Left lung (tissue), 4 donors: ENCODE measurements at regions not wholly inside any gene's neighbourhood (a gene's known extent, or its start where the extent isn't known, plus 50 kb on each side); places are given as distances from the start of the nearest gene placed in this dataset.

ENCODE experiments used
- ATAC-seq: fragments of 200-7000 bp; cut with Tn5 transposase; one replicate; pipeline ENCODE4 v1.9.1; 2020; ENCODE audit warnings: moderate library complexity
- DNase-seq, 4 donors: peaks; one replicate each; pipeline ENCODE4 v3.0.0-alpha.2; 2013 to 2020
- H3K27ac ChIP-seq, 2 donors: fragments of 200-600 bp; sonication (generic) in 1 of 2; one replicate each; pipeline versions ENCODE4 v1.5.0 to v1.8.0; 2020 to 2021
- H3K27me3 ChIP-seq, 2 donors: fragments of 200-600 bp; sonication (generic) in 1 of 2; one replicate each; pipeline versions ENCODE4 v1.5.0 to v1.8.0; 2020 to 2021
- H3K36me3 ChIP-seq, 2 donors: fragments of 200-600 bp; sonication (generic) in 1 of 2; one replicate each; pipeline versions ENCODE4 v1.5.0 to v1.8.0; 2020 to 2021
- H3K4me1 ChIP-seq, 2 donors: fragments of 200-600 bp; one replicate each; pipeline ENCODE4 v1.8.0; 2021
- H3K4me3 ChIP-seq, 2 donors: fragments of 200-600 bp; sonication (generic) in 1 of 2; one replicate each; pipeline versions ENCODE4 v1.5.0 to v1.8.0; 2020 to 2021; ENCODE audit warnings: mild to moderate bottlenecking in 1 of 2
- H3K9me3 ChIP-seq, 2 donors: fragments of 200-600 bp; sonication (generic) in 1 of 2; one replicate each; pipeline versions ENCODE4 v1.5.0 to v1.8.0; 2020 to 2021
- CTCF ChIP-seq, 2 donors: fragments of 200-600 bp; sonication (generic) in 1 of 2; IDR thresholded peaks; one replicate each; pipeline versions ENCODE4 v1.5.0 to v1.8.0; 2021; ENCODE audit warnings: antibody characterized with exemption in 2 of 2
- intact Hi-C, 2 donors: fragments of 100-400 bp; cut with DNase I; formaldehyde crosslinking; loops; one replicate each; pipeline versions ENCODE4 v1.11.2 to v1.14.2; 2022
- donor health status: DM: no; HTN: yes; CAD: no.
- donor health status: DM: no; HTN: no; CAD: no.

DNA sequence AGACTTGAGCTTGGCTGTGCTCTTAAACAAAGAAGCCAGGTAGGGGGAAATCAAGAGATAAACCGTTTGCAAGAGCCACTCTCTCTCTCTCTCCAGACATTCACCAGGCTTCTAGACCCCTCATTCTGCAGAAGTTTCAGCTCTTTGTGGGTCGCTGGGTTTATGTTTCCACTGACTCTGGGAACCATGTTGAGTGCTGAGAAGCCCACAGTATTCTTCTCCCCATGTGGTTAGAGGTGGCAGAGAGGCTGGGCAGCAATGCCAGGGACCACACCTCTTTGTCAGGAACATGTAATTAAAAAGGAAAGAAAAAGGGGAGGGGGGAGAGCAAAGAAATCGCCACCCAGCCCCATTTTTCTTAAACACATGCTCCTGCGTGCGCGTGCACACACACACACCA, 154.8 kb upstream of the SOX9 start:
- Histone ChIP-seq H3K27me3 (no peaks in the 10 kb centered on the region), H3K27ac (no peak overlapping the region), H3K4me1 (no peaks in the 10 kb centered on the region), H3K9me3 (no peaks in the 10 kb centered on the region), H3K4me3 (no peak overlapping the region), H3K36me3 (no peaks in the 10 kb centered on the region)
- no peak for TF ChIP-seq CTCF (IDR thresholded peaks at IDR 0.05)
- DNase-seq, result no peak
- intact Hi-C loops, result no loop called here
- ATAC-seq, result no peak

- ATAC-seq (no peak), DNase-seq (no peak)
- intact Hi-C loops, result no loop called here
- Histone ChIP-seq H3K9me3 (no peaks in the 10 kb centered on the region), H3K27ac (no peak overlapping the region), H3K4me3 (no peak overlapping the region), H3K27me3 (no peaks in the 10 kb centered on the region), H3K4me1 (no peaks in the 10 kb centered on the region), H3K36me3 (no peaks in the 10 kb centered on the region)
- no peak for TF ChIP-seq CTCF (IDR thresholded peaks at IDR 0.05)
Observed at GRCh38 chr17:71966459-71967313, 154.1 kb upstream of the SOX9 start.

GRCh38 chr17:71969500-71969899, 151.3 kb upstream of the SOX9 start:
- TF ChIP-seq CTCF (IDR thresholded peaks at IDR 0.05), result no peak
- Histone ChIP-seq H3K27ac (no peak overlapping the region), H3K4me3 (no peak overlapping the region), H3K27me3 (no peaks in the 10 kb centered on the region), H3K9me3 (no peaks in the 10 kb centered on the region), H3K4me1 (no peaks in the 10 kb centered on the region), H3K36me3 (no peaks in the 10 kb centered on the region)
- DNase-seq (no peak), ATAC-seq (no peak)
- intact Hi-C loops, result no loop called here

GRCh38 chr17:71970312-71970711, 150.5 kb upstream of the SOX9 start:
- Histone ChIP-seq H3K27ac (no peak overlapping the region), H3K4me3 (no peak overlapping the region), H3K4me1 (no peaks in the 10 kb centered on the region), H3K27me3 (no peaks in the 10 kb centered on the region), H3K36me3 (no peaks in the 10 kb centered on the region), H3K9me3 (no peaks in the 10 kb centered on the region)
- DNase-seq (no peak), ATAC-seq (no peak)
- intact Hi-C loops, result no loop called here
- TF ChIP-seq CTCF (IDR thresholded peaks at IDR 0.05), result no peak

GRCh38 chr17:71974051-71974450, 146.8 kb upstream of the SOX9 start:
- Histone ChIP-seq H3K4me1 (no peaks in the 10 kb centered on the region), H3K27ac (no peak overlapping the region), H3K36me3 (no peaks in the 10 kb centered on the region), H3K9me3 (peaks cover 0 to 2% of the 10 kb centered on the region in 2 donors), H3K27me3 (no peaks in the 10 kb centered on the region), H3K4me3 (no peak overlapping the region)
- no peak for TF ChIP-seq CTCF (IDR thresholded peaks at IDR 0.05)
- ATAC-seq, result no peak
- intact Hi-C loops, result no loop called here
- no peak for DNase-seq
